GM03348 (cell line): ENCODE measurements at regions not wholly inside any gene's neighbourhood (a gene's known extent, or its start where the extent isn't known, plus 50 kb on each side); places are given as distances from the start of the nearest gene placed in this dataset.

Experiments used
- DNase-seq: peaks from one replicate; pipeline ENCODE4 v3.0.0; 2012; ENCODE audit warnings: low spot score

DNA sequence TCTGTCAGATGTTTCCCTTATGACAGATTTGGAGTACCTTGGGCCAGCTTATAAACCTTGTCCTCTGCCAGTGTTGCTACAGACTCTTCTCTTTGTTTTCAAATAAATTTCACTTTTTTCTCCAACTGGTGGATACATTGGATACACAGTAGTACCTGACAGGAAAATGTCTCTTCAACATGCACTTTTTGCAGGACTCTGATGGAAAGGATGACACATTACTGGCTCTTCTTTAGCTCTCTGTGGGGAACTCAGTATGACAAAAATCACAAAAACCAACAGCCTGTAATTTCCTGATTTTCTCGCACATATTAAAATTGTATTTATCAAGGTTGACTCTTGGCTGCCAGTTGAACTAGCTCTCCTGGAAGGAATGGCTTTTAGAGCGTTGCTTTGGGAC lies 61.3 kb upstream of the GIMD1 start:
- DNase-seq = no peak

DNA sequence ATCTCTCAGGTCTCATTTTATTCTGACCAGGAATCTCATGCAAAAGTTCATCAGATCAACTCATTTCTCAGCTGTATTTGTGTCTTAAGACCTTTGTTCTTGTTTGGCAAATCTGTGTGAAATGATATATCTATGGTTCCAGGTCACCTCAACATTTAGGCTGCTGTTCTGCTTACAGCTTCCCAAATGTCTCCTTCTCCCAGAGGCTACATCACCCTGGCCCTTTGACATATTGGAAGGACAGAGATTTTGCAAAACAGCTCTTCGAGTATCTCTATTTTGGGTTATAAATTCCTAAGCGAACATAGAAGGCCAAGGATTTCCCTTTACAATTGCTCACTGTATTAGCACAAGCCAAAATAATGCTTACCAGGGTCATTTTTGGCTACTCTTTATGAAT lies 57.5 kb upstream of the GIMD1 start:
- DNase-seq = no peak

DNA sequence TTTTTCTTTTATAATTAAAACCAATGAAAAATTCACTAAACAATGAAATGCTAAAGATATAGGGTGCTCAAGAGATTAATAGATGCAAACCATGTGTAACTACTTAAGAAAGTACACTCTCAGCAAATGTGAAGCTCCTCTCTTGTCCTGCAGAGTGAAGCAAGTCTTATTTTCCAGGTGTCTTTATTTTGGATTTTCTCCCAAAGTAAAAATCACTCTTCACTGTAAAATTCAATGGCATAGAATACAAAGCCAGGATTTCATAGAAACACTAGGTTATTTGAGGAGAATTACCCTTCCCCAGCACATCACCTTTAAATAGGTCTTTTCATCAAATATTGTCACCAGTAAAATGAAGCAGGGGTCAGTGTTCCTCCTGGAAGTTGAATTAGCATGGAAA lies 57.0 kb upstream of the GIMD1 start:
- no peak for DNase-seq

DNA sequence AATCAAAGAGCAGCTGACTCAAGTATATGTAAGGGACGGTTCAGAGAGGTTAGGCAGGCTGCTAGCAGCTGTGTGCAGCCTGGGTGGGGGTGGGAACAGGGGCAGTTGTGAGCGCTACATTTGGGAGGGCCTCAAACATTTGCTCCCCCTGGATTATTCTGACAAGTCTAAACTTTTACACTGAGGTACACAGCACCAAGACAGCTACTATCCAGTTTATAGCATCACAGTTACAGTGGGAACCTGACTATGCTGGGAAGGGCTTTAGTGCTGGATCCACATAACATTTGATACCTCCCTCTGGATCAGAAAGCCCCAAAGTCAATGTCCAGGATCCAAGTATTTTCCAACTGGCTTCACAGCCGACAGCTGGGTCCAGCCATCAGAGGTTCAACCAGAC lies 55.8 kb upstream of the GIMD1 start:
- no peak for DNase-seq

DNA sequence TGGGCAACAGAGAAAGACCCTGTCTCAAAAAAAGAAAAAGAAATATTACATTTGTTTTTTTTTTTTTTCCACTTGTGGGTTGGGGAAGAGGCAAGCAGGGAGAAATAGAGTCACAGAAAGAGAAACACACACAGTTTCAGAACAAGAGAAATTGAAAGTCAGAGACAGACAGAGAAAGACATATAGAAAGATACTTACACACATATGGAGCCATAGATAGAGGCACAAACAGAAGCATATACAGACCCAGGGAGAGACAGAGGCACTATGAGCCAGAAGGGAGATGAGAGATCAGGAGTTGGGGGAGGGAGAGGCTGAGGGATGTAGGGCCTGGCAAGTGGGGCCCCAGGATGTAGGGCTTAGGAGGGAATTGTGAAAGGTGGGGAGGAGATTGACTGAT lies 55.2 kb upstream of the GIMD1 start:
- no peak for DNase-seq

DNA sequence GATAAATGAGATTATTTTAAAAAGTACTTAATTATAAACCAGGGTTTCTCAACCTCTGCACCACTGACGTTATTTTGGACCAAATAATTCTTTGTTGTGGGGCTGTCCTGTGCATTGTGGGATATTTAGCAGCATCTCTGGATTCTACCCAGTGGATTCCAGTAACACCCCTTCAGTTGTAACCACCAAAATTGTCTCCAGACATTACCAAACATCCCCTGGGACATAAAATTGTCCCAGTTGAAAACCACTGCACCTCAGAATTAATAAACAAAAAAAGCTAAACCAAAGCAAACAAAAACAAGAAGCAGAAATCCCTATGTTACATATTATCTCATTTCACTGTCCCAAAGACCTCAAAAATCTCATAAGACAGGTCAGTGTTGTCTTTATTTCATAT lies 54.2 kb upstream of the GIMD1 start:
- DNase-seq = peak; percentile 28

DNA sequence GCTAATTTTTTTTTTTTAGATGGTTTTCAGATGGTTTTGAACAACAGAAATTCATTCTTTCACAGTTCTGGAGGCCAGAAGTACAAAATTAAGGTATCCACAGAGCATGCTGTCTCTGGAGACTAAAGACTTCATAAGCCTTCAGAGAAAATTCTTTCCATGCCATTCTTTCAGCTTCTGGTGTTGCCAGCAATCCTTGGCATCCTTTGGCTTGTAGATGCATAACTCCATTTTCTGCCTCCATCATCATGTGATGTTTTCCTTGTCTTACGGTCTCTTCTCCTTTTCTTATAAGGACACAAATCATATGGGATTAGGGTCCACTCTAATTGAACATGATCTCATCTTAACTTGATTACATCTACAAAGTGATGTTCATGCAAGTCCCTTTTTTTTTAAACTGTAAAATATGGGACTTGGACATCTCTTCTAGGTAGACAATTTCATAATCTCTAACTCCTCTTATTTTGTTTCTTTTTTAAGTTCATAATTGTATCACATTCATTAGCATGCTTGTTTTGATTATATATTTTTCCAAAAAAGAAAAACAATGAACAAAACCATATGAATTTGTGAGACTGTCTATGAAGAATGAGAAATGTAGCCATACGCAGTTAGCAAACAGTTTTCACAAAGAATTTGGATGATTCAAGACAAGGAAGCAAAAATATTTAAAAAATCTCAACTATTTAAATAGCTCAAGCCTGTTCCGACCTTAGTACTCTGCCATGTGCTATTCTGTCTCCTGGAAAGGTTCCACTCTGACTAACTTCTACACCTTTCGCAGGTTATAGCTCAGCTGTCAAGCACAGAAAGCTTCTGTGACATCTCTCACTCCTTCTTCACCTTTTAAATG lies 53.1 kb upstream of the GIMD1 start:
- DNase-seq = peak; percentile 51

DNA sequence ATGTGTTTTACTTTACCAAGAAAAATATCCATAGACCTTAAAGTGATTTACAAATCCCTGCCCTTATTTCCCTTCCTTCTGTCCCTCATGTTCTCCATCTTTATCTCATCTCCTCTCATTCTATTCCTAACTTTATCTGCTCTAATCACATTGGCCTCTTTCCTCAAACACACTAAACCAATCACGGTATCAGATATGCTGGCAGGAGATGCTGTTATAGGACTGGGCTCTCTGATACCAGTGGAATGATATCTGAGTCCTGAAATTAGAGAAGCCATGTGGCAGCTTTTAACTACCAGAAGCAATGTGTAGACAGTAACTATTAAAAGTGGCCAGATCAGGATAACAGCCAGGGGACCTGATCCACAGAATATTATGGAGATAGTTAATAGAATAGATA lies 49.9 kb upstream of the GIMD1 start:
- DNase-seq = no peak
